NCI-H2196 treated with DMSO at 0.1 percent for 48 hours (cell line): ENCODE measurements at regions not wholly inside any gene's neighbourhood (a gene's known extent, or its start where the extent isn't known, plus 50 kb on each side); places are given as distances from the start of the nearest gene placed in this dataset.

ENCODE experiments used
- DNase-seq: peaks from one replicate; lab custom pipeline; 2025; ENCODE audit not compliant: unreplicated experiment; lab: John Stamatoyannopoulos, UW

- DNase-seq: no peak
Observed at GRCh38 chr17:74151551-74152315, 51.7 kb upstream of the RPL38 start.

- DNase-seq: no peak
Observed at GRCh38 chr17:74152591-74153455, 50.7 kb upstream of the RPL38 start.

- no peak for DNase-seq
Observed at GRCh38 chr17:74153456-74153810, 50.0 kb upstream of the RPL38 start.
